ENCODE measurements at regions not wholly inside any gene's neighbourhood (a gene's known extent, or its start where the extent isn't known, plus 50 kb on each side); places are given as distances from the start of the nearest gene placed in this dataset.

DNA sequence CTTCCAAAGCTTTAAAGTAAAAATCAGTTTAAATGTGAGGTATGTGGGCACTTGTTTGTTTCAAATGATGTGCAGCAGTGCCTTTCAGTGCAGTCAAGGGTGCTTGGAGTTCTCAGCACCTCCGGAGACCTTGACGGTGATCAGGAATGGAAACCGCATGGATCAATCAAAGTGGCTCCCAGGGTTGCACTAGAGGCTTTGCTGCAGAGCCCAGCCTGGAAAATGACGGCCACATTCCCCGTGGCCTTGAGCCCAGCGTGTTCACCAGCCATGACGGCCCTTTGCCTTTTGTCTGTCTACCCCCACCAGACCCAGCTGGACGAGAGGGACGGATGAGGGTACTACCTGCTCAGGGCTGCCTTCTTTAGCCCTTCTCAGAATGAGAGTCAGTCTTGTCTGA, 320.0 kb downstream of the TEX29 start:
- H3K4me3 ChIP-seq (ENCODE audit: insufficient read depth, low read length), result no peak overlapping the region
- H3K27me3 ChIP-seq (ENCODE audit: insufficient read depth, low read length), result no peaks in the 10 kb centered on the region
- H3K9me3 ChIP-seq (ENCODE audit: low read depth, low read length), result no peaks in the 10 kb centered on the region

GRCh38 chr13:111642156-111642767, 321.8 kb downstream of the TEX29 start:
- no peak for DNase-seq (ENCODE audit: insufficient read length, low spot score, missing footprints)
- Histone ChIP-seq H3K36me3 (ENCODE audit: insufficient read depth, low read length) (no peaks in the 10 kb centered on the region), H3K4me3 (ENCODE audit: insufficient read depth, low read length) (no peak overlapping the region), H3K79me2 (ENCODE audit: insufficient read depth, low read length) (no peaks in the 10 kb centered on the region), H3K4me1 (ENCODE audit: insufficient read depth, low read length) (no peaks in the 10 kb centered on the region), H3K4me2 (ENCODE audit: insufficient read depth, low read length) (no peak overlapping the region), H2AFZ (ENCODE audit: low read length) (no peak overlapping the region), H4K20me1 (ENCODE audit: insufficient read depth, low read length) (no peaks in the 10 kb centered on the region), H3K27me3 (ENCODE audit: insufficient read depth, low read length) (no peaks in the 10 kb centered on the region), H3K27ac (ENCODE audit: low read depth, low read length) (no peak overlapping the region), H3K9me3 (ENCODE audit: low read depth, low read length) (no peaks in the 10 kb centered on the region)
- TF ChIP-seq, protein P1, sequence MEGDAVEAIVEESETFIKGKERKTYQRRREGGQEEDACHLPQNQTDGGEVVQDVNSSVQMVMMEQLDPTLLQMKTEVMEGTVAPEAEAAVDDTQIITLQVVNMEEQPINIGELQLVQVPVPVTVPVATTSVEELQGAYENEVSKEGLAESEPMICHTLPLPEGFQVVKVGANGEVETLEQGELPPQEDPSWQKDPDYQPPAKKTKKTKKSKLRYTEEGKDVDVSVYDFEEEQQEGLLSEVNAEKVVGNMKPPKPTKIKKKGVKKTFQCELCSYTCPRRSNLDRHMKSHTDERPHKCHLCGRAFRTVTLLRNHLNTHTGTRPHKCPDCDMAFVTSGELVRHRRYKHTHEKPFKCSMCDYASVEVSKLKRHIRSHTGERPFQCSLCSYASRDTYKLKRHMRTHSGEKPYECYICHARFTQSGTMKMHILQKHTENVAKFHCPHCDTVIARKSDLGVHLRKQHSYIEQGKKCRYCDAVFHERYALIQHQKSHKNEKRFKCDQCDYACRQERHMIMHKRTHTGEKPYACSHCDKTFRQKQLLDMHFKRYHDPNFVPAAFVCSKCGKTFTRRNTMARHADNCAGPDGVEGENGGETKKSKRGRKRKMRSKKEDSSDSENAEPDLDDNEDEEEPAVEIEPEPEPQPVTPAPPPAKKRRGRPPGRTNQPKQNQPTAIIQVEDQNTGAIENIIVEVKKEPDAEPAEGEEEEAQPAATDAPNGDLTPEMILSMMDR (IDR thresholded peaks at IDR 0.05; ENCODE audit: extremely low read depth, low read depth, low read length), result no peak

More for the DNA sequence above, 320.0 kb downstream of the TEX29 start:
- Histone ChIP-seq H3K36me3 (ENCODE audit: insufficient read depth, low read length) (no peaks in the 10 kb centered on the region), H2AFZ (ENCODE audit: low read length) (no peak overlapping the region), H4K20me1 (ENCODE audit: insufficient read depth, low read length) (no peaks in the 10 kb centered on the region), H3K4me2 (ENCODE audit: insufficient read depth, low read length) (no peak overlapping the region), H3K4me1 (ENCODE audit: insufficient read depth, low read length) (no peaks in the 10 kb centered on the region), H3K79me2 (ENCODE audit: insufficient read depth, low read length) (no peaks in the 10 kb centered on the region), H3K27ac (ENCODE audit: low read depth, low read length) (no peak overlapping the region)
- no peak for DNase-seq (ENCODE audit: insufficient read length, low spot score, missing footprints)
- TF ChIP-seq, protein P1 (IDR thresholded peaks at IDR 0.05; ENCODE audit: extremely low read depth, low read depth, low read length), result no peak

- Histone ChIP-seq H3K4me2 (ENCODE audit: insufficient read depth, low read length) (no peak overlapping the region), H3K79me2 (ENCODE audit: insufficient read depth, low read length) (no peaks in the 10 kb centered on the region), H3K9me3 (ENCODE audit: low read depth, low read length) (no peaks in the 10 kb centered on the region), H3K4me3 (ENCODE audit: insufficient read depth, low read length) (no peak overlapping the region), H3K4me1 (ENCODE audit: insufficient read depth, low read length) (no peaks in the 10 kb centered on the region), H2AFZ (ENCODE audit: low read length) (no peak overlapping the region), H3K36me3 (ENCODE audit: insufficient read depth, low read length) (no peaks in the 10 kb centered on the region), H3K27me3 (ENCODE audit: insufficient read depth, low read length) (no peaks in the 10 kb centered on the region), H3K27ac (ENCODE audit: low read depth, low read length) (no peak overlapping the region), H4K20me1 (ENCODE audit: insufficient read depth, low read length) (no peaks in the 10 kb centered on the region)
- no peak for DNase-seq (ENCODE audit: insufficient read length, low spot score, missing footprints)
- TF ChIP-seq, protein P1 (IDR thresholded peaks at IDR 0.05; ENCODE audit: extremely low read depth, low read depth, low read length), result no peak
These were observed 324.3 kb downstream of the TEX29 start for GRCh38 chr13:111644750-111645149.

DNA sequence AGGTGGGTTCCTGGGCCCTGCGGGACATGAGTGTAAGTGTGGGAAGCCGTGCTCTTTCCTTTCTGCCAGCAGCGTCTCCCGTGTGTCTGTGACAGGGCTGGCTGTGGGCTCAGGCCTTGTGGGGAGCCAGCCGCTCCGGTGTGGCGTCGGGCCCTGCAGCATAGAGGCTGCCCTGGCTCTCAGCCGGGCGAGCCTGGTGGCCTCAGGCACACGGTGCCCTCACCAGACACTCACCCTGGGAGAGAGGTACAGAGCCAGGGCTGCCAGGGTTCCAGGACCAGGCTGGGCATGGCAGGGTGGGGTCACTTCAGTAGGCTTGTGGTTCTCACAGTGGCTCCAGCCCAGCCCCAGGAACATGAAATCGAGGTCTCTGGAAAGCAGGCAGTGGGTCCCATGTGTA, 324.8 kb downstream of the TEX29 start:
- Histone ChIP-seq H3K79me2 (ENCODE audit: insufficient read depth, low read length) (no peaks in the 10 kb centered on the region), H4K20me1 (ENCODE audit: insufficient read depth, low read length) (no peaks in the 10 kb centered on the region), H3K4me3 (ENCODE audit: insufficient read depth, low read length) (no peak overlapping the region), H2AFZ (ENCODE audit: low read length) (no peak overlapping the region), H3K4me1 (ENCODE audit: insufficient read depth, low read length) (no peaks in the 10 kb centered on the region), H3K4me2 (ENCODE audit: insufficient read depth, low read length) (no peak overlapping the region), H3K9me3 (ENCODE audit: low read depth, low read length) (no peaks in the 10 kb centered on the region), H3K27ac (ENCODE audit: low read depth, low read length) (no peak overlapping the region), H3K36me3 (ENCODE audit: insufficient read depth, low read length) (no peaks in the 10 kb centered on the region), H3K27me3 (ENCODE audit: insufficient read depth, low read length) (no peaks in the 10 kb centered on the region)
- DNase-seq (ENCODE audit: insufficient read length, low spot score, missing footprints), result no peak
- TF ChIP-seq, protein P1 (IDR thresholded peaks at IDR 0.05; ENCODE audit: extremely low read depth, low read depth, low read length), result no peak
